ENCODE measurements at regions not wholly inside any gene's neighbourhood (a gene's known extent, or its start where the extent isn't known, plus 50 kb on each side); places are given as distances from the start of the nearest gene placed in this dataset.

- H3K4me1 ChIP-seq, result no peaks in the 10 kb centered on the region
Measured at GRCh38 chr3:55247666-55248065, 239.4 kb downstream of the WNT5A start.

GRCh38 chr3:55246033-55246432 lies 241.1 kb downstream of the WNT5A start:
- no peak for DNase-seq
- Histone ChIP-seq H3K4me3 (peak overlapping the region in 1 of 4 donors; percentile 1), H3K9me3 (no peaks in the 10 kb centered on the region), H3K27ac (no peak overlapping the region), H3K27me3 (no peaks in the 10 kb centered on the region), H3K4me1 (no peaks in the 10 kb centered on the region), H3K36me3 (no peaks in the 10 kb centered on the region)
- 63 to 66% methylated on average over 5 of the region's 5 CpGs for WGBS, 2 donors
- TF ChIP-seq, protein P1, sequence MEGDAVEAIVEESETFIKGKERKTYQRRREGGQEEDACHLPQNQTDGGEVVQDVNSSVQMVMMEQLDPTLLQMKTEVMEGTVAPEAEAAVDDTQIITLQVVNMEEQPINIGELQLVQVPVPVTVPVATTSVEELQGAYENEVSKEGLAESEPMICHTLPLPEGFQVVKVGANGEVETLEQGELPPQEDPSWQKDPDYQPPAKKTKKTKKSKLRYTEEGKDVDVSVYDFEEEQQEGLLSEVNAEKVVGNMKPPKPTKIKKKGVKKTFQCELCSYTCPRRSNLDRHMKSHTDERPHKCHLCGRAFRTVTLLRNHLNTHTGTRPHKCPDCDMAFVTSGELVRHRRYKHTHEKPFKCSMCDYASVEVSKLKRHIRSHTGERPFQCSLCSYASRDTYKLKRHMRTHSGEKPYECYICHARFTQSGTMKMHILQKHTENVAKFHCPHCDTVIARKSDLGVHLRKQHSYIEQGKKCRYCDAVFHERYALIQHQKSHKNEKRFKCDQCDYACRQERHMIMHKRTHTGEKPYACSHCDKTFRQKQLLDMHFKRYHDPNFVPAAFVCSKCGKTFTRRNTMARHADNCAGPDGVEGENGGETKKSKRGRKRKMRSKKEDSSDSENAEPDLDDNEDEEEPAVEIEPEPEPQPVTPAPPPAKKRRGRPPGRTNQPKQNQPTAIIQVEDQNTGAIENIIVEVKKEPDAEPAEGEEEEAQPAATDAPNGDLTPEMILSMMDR (IDR thresholded peaks at IDR 0.05), result no peak
- no peak for TF ChIP-seq POLR2A (IDR thresholded peaks at IDR 0.05)
- intact Hi-C loops (cut with DNase I), result no loop called here

More at GRCh38 chr3:55247666-55248065, 239.4 kb downstream of the WNT5A start:
- no peaks in the 10 kb centered on the region for H3K27me3 ChIP-seq
- no peaks in the 10 kb centered on the region for H3K36me3 ChIP-seq
- H3K27ac ChIP-seq, result no peak overlapping the region
- TF ChIP-seq POLR2A (IDR thresholded peaks at IDR 0.05), result no peak
- TF ChIP-seq, protein P1 (IDR thresholded peaks at IDR 0.05), result no peak
- intact Hi-C loops (cut with DNase I), result no loop called here
- no peak for DNase-seq
- WGBS, 2 donors, result 30 to 33% methylated on average over 3 of the region's 3 CpGs
- H3K9me3 ChIP-seq, result no peaks in the 10 kb centered on the region
- H3K4me3 ChIP-seq, result no peak overlapping the region

DNA sequence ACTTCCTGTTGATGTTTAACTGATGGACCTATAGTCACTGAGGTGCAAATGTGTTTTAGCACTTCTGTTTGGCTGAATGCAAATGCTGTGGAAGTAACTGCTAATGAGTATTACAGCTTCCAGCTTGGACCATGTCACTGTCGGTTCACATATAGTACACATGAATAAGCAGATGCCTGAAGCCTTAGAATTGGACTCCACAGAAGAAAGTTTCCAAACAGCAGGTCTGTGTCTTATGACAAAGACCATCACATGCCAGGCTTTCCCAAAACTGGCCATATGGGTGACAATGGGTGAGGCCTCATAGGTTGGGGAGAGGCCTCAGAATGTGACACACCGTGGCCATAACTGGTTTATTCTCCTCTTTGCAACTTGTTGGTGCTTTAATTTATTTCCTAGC lies 241.8 kb downstream of the WNT5A start:
- TF ChIP-seq, protein P1 (IDR thresholded peaks at IDR 0.05), result no peak
- TF ChIP-seq POLR2A (IDR thresholded peaks at IDR 0.05), result no peak
- WGBS, 2 donors, result 64 to 70% methylated on average over 1 to 2 of the region's 2 CpGs
- Histone ChIP-seq H3K4me1 (no peaks in the 10 kb centered on the region), H3K4me3 (no peak overlapping the region), H3K36me3 (no peaks in the 10 kb centered on the region), H3K27ac (no peak overlapping the region), H3K27me3 (no peaks in the 10 kb centered on the region), H3K9me3 (no peaks in the 10 kb centered on the region)
- intact Hi-C loops (cut with DNase I), result no loop called here
- DNase-seq, result no peak

- H3K36me3 ChIP-seq, result no peaks in the 10 kb centered on the region
- 62 to 67% methylated on average over 1 of the region's 1 CpG for WGBS, 2 donors
- no peak for DNase-seq
- H3K4me1 ChIP-seq, result no peaks in the 10 kb centered on the region
- no peak overlapping the region for H3K27ac ChIP-seq
- no peak overlapping the region for H3K4me3 ChIP-seq
- H3K9me3 ChIP-seq, result no peaks in the 10 kb centered on the region
- TF ChIP-seq, protein P1 (IDR thresholded peaks at IDR 0.05), result no peak
- TF ChIP-seq POLR2A (IDR thresholded peaks at IDR 0.05), result no peak
- no peaks in the 10 kb centered on the region for H3K27me3 ChIP-seq
- intact Hi-C loops (cut with DNase I), result no loop called here
Measured at GRCh38 chr3:55244247-55244646, 242.9 kb downstream of the WNT5A start.

- Histone ChIP-seq H3K9me3 (no peaks in the 10 kb centered on the region), H3K27me3 (no peaks in the 10 kb centered on the region), H3K27ac (no peak overlapping the region), H3K4me1 (no peaks in the 10 kb centered on the region), H3K4me3 (no peak overlapping the region), H3K36me3 (no peaks in the 10 kb centered on the region)
- no peak for DNase-seq
- 74 to 78% methylated on average over 4 to 9 of the region's 9 CpGs for WGBS, 2 donors
- intact Hi-C loops (cut with DNase I), result no loop called here
- no peak for TF ChIP-seq POLR2A (IDR thresholded peaks at IDR 0.05)
- TF ChIP-seq, protein P1 (IDR thresholded peaks at IDR 0.05), result no peak
Measured at GRCh38 chr3:55243678-55244077, 243.4 kb downstream of the WNT5A start.
